ENCODE measurements at regions not wholly inside any gene's neighbourhood (a gene's known extent, or its start where the extent isn't known, plus 50 kb on each side); places are given as distances from the start of the nearest gene placed in this dataset.

GRCh38 chr5:3000631-3001030, 249.2 kb upstream of the IRX2 start:
- Mint-ChIP-seq H3K27ac (ENCODE audit: unreplicated experiment) (no peak overlapping the region), H3K27me3 (ENCODE audit: unreplicated experiment) (peaks cover 4% of the 10 kb centered on the region), H3K4me1 (ENCODE audit: low read depth, unreplicated experiment) (peaks cover 27% of the 10 kb centered on the region), H3K36me3 (ENCODE audit: unreplicated experiment) (no peaks in the 10 kb centered on the region), H3K4me3 (ENCODE audit: unreplicated experiment) (no peak overlapping the region), H3K9me3 (ENCODE audit: unreplicated experiment) (peaks cover 11% of the 10 kb centered on the region)
- no peak for DNase-seq
- TF ChIP-seq CTCF (IDR thresholded peaks at IDR 0.05; ENCODE audit: partially characterized antibody, unreplicated experiment): no peak

- DNase-seq: no peak
- Mint-ChIP-seq H3K9me3 (ENCODE audit: unreplicated experiment) (peaks cover 11% of the 10 kb centered on the region), H3K27ac (ENCODE audit: unreplicated experiment) (no peak overlapping the region), H3K4me1 (ENCODE audit: low read depth, unreplicated experiment) (peaks cover 27% of the 10 kb centered on the region), H3K36me3 (ENCODE audit: unreplicated experiment) (no peaks in the 10 kb centered on the region), H3K4me3 (ENCODE audit: unreplicated experiment) (no peak overlapping the region), H3K27me3 (ENCODE audit: unreplicated experiment) (peaks cover 2% of the 10 kb centered on the region)
- TF ChIP-seq CTCF (IDR thresholded peaks at IDR 0.05; ENCODE audit: partially characterized antibody, unreplicated experiment): no peak
Observed at GRCh38 chr5:2999926-3000325, 248.4 kb upstream of the IRX2 start.

GRCh38 chr5:2998106-2998505, 246.6 kb upstream of the IRX2 start:
- TF ChIP-seq CTCF (IDR thresholded peaks at IDR 0.05; ENCODE audit: partially characterized antibody, unreplicated experiment): peak; percentile 32
- peaks cover 9% of the 10 kb centered on the region for H3K9me3 Mint-ChIP-seq (ENCODE audit: unreplicated experiment)
- peaks cover 2% of the 10 kb centered on the region for H3K27me3 Mint-ChIP-seq (ENCODE audit: unreplicated experiment)
- peaks cover 27% of the 10 kb centered on the region for H3K4me1 Mint-ChIP-seq (ENCODE audit: low read depth, unreplicated experiment)
- no peak for DNase-seq
- H3K27ac Mint-ChIP-seq (ENCODE audit: unreplicated experiment): peak overlapping the region; percentile 33
- H3K36me3 Mint-ChIP-seq (ENCODE audit: unreplicated experiment): no peaks in the 10 kb centered on the region
- H3K4me3 Mint-ChIP-seq (ENCODE audit: unreplicated experiment): peak overlapping the region; percentile 33

- H3K27me3 Mint-ChIP-seq (ENCODE audit: unreplicated experiment): peaks cover 2% of the 10 kb centered on the region
- no peak for TF ChIP-seq CTCF (IDR thresholded peaks at IDR 0.05; ENCODE audit: partially characterized antibody, unreplicated experiment)
- peaks cover 27% of the 10 kb centered on the region for H3K4me1 Mint-ChIP-seq (ENCODE audit: low read depth, unreplicated experiment)
- peak overlapping the region; percentile 60 for H3K4me3 Mint-ChIP-seq (ENCODE audit: unreplicated experiment)
- H3K36me3 Mint-ChIP-seq (ENCODE audit: unreplicated experiment): no peaks in the 10 kb centered on the region
- no peak for DNase-seq
- H3K27ac Mint-ChIP-seq (ENCODE audit: unreplicated experiment): peak overlapping the region; percentile 84
- H3K9me3 Mint-ChIP-seq (ENCODE audit: unreplicated experiment): peaks cover 6% of the 10 kb centered on the region
Observed at GRCh38 chr5:2997179-2997578, 245.7 kb upstream of the IRX2 start.

- no peak for TF ChIP-seq CTCF (IDR thresholded peaks at IDR 0.05; ENCODE audit: partially characterized antibody, unreplicated experiment)
- H3K36me3 Mint-ChIP-seq (ENCODE audit: unreplicated experiment): no peaks in the 10 kb centered on the region
- H3K4me3 Mint-ChIP-seq (ENCODE audit: unreplicated experiment): no peak overlapping the region
- H3K4me1 Mint-ChIP-seq (ENCODE audit: low read depth, unreplicated experiment): peaks cover 29% of the 10 kb centered on the region
- DNase-seq: no peak
- peaks cover 2% of the 10 kb centered on the region for H3K27me3 Mint-ChIP-seq (ENCODE audit: unreplicated experiment)
- peak overlapping the region; percentile 84 for H3K27ac Mint-ChIP-seq (ENCODE audit: unreplicated experiment)
- peaks cover 5% of the 10 kb centered on the region for H3K9me3 Mint-ChIP-seq (ENCODE audit: unreplicated experiment)
Observed at GRCh38 chr5:2996687-2997086, 245.2 kb upstream of the IRX2 start.

All from glutamatergic neuron (in vitro differentiated cells).